GM18868 (cell line): ENCODE measurements at regions not wholly inside any gene's neighbourhood (a gene's known extent, or its start where the extent isn't known, plus 50 kb on each side); places are given as distances from the start of the nearest gene placed in this dataset.

Experiments used
- ATAC-seq: cut with Tn5 transposase; IDR thresholded peaks from one replicate; pipeline ENCODE4 v1.9.1; 2021; ENCODE audit warnings: mild to moderate bottlenecking, moderate library complexity; ENCODE audit not compliant: unreplicated experiment

DNA sequence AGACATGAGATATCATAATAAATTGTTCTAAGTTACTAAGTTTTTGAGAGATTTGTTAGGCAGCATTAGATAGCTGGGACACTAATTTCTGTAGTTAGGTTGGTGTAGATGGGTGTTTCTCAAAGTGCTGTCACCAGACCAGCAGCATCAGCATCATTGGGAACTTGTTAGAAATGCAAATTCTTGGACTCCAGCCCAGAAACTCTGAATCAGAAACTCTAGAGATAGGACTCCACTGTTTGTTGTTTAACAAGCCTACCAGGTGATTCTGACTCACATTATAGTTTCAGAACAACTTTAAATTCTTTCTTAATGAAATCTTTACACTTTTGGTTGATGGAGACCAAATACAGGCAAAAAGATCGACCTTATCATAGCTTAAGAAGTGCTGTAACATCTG is 173.7 kb downstream of the PABPC4L start:
- ATAC-seq, result peak; percentile 75

DNA sequence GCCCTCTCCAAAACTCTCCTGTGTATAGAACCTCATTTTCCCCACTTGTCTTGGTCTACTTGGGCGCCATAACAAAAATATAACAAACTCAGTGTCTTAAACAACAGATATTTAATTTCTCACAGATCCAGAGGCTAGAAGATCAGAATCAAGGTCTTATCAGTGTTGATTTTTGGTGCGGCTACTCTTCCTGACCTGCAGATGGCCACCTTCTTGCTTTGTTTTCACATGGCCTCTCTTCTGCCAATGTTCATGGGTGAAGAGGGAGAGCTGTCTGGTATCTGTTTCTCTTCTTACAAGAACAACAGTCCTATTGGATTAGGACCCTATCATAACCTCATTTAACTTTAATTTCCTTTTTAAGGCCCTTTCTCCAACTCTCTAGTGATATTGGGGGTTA is 177.3 kb downstream of the PABPC4L start:
- ATAC-seq, result no peak

DNA sequence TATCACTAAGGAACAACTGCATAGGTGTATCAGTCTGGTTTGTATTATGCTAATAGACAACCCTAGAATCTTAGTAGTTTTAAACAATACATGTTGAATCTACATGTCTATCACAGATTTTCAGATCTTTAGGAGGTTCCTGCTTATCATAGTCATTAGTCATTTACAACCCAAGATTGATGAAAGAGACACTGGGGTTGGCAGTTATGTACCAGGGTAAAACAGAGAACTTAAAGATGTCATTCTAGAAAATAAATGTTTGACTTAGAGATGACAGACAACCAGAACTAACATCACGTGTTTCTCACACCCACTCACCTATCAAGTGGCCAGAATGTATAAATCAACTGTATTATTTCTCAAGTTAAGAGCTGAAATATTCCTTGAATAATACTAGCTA is 181.9 kb downstream of the PABPC4L start:
- ATAC-seq, result no peak

DNA sequence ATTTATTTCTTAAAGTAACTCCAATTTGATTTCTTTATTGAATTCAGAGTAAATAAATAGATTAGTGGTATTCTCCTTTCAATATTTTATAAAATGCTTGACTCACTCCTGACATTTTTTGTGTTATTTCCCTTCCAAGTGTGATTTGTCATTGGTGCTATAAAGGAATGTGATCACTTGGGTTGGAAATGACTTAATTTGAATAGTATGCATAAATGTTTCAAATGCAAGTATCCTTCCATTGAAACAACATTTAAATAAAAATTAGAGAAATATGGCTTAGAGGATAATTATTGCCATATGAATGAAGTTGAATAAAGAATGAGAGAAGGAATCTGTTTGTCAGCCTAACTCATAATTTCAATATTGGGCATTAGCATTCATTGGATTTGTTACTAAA is 182.7 kb downstream of the PABPC4L start:
- no peak for ATAC-seq

DNA sequence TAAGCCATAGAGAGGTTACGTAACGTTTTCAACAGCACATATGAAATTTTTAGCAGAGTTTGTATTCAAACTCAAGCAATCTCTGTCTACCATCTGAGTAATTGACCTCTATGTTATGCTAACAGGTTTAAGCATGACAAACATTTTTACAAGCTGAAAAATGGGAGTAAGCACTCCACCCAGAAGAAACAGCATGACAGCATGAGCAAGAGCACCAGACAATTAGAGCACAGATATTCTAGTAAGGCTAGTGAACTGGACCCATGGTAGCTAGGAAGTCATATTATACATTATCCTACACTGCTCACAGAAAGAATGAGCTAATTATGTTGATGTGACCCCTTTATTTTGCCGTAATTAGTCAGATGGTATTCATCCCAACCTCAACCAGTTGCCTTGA is 200.5 kb downstream of the PABPC4L start:
- no peak for ATAC-seq

DNA sequence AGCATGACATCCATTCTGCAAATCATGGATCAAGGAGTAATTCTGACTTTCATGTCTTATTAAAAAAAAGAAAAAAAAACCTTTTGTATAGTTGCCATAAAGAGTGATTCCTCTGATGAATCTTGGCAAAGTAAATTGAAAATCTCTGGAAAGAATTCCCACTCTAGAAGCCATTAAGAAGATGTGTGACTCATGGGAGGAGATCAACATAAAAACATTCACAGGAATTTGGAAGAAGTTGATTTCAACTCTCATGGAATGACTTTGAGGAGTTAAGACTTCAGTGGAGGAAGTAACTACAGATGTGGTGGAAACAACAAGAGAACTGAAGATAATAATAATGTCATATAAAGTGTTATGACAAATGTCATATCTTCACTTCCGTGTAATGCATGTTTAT is 204.2 kb downstream of the PABPC4L start:
- no peak for ATAC-seq

DNA sequence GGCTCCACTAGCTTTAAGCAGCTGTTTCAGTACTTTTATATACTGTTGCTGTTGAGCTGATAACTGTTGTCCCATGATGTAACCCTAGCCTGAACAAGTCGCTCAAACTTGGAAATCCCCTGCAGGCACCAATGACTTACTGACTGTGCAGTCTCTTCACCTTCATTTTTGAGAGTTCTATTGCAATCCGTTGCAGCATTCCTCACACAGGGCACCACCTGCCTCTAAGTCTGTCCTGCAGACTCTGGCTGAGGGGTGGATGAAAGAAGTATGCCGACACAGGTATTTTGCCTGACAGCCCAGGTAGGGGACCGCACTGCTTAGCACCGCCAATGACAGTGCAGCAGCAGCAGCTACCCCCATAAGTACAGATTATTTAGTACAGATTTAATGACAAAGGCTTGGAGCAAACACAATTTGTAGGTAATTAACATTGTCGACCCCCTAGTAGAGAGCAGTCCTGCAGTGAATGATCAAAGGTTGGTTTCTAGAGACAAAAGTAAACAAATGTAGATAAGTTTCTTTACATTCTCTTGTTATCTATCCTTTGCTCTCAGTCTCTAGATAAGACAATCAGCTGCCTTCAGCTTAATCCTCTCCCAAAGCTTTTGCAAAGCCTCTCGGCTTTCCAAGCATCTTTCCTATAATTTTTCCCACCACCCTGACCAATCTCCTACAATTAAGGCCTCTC is 205.0 kb downstream of the PABPC4L start:
- no peak for ATAC-seq

DNA sequence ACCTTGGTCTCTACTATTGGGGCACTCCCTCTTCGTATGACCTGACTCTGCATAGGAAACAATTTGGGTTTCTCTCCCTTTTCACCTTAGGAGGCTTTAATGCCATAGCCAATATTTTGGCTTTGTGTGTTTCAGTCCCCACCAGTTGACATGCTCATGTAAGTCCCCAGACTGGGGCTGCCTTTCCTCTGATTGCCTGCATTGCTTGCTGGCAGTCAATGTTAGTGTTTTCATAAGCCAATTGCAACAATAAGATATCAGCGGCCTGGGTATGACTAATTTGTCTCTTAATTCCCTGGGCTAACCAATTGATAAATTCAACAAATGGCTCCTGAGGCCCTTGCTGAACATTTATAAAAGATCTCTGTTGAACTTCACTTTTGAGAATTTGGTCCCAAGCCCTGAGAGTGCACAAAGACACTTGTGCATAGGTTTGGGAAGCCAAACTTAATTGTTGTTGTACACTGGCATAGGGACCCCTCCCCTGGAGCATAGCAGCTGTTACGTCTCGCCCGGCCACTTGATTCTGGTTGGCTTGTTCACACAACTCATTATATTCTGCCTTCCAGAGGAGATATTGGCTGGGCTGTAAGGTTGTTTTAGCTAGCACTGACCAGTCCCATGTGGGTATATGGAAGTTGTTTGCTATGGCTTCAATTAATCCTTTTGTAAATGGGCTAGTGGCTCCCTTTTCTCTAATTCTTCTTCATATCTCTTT is 206.2 kb downstream of the PABPC4L start:
- no peak for ATAC-seq

DNA sequence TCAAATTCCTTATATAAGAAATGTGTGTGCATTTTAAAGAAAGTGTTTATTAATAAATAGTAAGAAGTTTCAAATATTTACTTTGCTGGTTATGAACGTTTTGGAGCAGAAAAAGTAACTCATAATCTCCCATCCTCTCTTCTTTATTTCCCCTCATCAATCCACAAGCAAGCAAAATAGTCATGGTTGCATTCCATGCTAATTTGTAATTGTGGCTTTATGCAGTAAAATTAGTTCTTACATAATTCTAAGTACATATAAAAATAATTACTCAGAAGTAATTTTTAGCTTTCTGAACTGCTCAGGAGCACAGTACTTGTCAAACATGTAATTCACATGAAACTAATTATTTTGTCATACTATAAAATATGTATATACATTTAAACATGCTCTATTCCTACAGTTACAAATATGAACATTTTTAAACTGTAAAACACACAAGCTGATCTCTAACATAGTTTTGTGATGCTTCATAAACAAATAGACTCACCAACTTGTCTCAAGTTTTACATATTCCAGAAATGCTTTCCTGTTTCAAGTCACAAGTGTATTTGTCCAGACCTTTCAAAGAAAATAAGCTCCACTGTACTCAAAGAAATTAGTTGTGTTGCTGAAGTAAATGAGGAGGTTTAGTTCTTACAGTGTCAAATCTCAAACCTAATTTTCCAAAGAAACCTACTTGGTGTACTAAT is 218.9 kb downstream of the PABPC4L start:
- ATAC-seq, result no peak

DNA sequence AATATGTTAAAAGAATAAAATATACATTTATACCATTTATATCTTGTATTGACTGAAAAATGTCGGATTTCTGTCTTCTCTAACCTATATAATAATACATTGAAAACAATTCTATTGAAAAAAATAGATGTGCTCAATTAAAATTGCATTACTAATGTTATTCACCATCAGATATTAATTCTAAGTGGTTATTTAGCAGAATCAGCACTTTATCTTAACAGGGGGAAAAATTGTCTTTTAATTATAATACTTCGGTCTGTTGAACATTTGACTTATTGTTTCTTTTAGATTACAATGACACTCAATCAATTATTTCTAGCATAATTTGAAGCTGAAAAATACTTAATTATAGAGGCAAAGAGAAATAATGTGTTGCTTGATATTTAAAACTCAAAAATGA is 220.3 kb downstream of the PABPC4L start:
- ATAC-seq, result no peak

DNA sequence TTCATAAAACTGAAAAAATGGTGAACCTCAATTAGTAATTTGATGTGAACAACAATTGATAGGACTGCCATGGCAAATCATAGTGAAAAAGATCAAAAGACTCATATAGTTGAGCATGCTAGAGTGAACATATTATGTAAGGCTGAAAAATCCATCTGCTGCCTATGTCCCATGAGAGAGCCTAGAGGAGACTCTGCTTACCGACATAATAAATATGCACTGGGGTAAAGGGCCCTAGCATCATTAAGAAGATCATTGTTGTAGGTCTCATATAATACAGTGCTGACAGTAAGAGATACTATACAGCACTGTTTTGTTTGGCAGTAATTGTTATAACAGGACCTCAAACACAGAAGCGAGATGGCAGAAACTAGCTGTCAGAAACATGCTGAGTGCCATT is 229.0 kb downstream of the PABPC4L start:
- no peak for ATAC-seq

DNA sequence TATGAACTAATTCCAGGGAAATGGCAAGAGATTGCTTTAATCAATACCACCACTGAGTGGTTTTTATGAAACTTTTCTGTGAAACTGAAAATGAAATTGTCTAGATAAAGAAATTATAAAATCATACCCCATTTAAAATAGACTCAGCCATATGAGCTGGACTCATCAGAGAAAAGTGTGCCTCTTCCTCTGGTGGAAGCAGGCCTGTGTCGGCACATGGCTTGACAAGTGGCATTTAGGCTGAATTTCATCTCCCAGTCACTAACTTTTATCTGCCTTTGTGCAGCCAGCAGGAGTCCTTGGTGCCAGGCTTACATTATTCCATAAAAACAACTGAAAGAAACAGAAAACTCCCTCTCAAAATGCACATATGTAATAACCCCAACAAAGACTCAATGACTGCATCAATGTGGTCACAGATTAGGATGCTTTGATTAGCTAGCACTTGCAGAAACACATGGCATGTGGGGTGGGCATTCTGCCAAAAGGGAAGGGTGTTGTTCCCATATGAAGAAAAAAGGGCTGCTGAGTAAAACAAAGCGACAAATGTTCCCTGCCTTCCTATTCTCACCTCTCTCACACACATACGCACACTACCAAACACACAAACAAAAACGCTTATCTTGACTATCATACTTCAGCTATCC is 232.3 kb downstream of the PABPC4L start:
- no peak for ATAC-seq

DNA sequence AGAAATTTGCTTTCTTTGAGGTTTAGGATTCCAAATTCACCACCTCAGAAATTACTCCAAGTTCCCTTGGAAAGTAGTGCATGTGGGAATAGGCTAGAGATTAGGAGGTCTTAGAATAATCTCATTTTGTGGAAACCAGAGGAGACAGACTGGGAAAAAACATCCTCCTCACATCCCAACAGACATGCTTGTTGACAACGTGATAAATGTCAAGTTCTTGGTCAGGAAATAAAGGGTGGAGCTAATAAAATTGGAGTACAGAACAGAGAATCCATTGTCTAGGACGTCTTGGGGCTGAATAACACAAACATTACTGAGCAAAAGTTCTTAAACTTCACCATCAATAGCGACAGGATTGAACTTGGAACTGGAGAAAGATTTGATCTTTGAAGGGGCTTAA is 233.4 kb downstream of the PABPC4L start:
- ATAC-seq, result no peak

DNA sequence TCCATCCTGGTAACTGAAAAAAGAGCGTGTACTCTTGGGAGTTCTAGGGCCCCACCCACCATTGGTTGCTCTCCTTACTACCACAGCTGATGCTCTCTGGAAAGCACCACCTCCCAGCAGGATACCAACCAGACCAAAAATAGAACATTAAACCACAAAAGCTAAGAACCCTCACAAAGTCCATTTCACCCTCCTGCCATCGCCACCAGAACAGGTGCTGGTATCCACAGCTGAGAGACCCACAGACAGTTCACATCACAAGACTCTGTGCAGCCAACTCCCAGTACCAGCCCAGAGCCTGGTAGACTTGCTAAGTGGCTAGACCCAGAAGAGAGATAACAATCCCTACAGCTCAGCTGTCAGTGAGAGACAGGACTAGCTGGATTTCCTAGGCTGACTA is 240.6 kb downstream of the PABPC4L start:
- ATAC-seq, result no peak

DNA sequence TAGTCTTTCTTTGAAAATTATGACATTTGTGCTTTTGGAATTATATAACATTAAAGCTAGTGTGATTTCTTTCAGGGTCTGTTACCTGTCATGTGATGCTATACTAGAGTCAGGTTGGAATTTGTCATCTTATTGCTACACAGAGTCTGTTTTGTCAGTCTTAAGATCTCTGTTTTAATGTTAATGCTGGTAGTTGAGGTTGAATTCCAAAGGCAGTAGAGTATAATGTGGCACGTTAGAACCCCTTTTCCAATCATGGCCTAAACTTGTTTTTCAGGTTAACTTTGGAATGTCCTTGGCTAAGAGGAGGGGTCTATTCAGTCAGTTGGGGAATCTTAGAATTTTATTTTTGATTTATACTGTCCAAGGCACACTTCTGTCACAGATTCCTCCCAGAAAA is 258.5 kb downstream of the PABPC4L start:
- no peak for ATAC-seq

DNA sequence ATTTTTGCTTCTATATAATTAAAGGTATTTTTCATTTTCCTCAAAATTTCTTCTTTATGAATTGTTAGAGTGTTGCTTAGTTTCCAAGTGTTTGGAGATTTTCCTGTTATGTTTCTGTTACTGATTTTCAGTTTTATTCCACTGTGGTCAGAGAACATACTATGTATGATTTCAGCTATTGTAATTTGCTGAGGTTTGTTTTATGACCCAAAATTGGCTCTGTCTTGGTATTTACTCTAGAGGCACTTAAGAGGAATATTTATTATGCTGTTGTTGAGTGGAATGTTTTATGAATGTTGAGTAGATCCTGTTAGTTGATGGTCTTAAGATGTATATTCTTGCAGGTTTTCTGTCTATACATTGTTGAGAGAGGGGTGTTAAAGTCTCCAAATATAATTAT is 263.5 kb downstream of the PABPC4L start:
- ATAC-seq, result no peak

DNA sequence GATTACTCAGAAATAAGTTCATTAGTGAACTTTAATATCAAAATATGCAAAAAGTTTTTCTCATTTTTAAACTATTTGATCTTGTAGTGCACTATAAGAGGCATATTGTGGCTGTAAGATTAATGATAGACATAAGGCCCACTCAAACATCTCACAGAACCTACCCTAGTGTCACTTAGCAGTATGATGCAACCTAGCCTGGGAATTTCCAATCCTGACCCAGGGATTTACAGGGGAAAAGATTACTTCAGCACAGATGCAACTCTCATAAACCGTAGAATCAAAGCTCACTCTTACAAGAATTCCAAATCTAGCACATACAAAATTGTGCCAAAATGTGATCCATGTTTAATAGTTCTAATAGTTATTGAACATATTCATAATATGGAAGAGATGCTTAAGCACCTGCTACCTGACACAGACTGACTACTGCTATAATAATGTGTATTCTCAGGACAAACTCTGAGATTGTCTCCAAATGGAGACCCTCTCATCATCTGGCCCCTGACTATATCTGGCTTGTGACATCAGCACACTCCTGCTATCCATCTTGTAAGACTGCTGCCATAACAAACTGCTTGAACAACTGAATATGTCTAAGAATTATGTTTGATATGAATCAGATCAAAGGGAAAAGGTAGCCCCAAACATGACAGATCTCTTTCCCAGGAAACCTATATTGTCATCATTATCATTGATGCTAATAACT is 271.9 kb downstream of the PABPC4L start:
- no peak for ATAC-seq

DNA sequence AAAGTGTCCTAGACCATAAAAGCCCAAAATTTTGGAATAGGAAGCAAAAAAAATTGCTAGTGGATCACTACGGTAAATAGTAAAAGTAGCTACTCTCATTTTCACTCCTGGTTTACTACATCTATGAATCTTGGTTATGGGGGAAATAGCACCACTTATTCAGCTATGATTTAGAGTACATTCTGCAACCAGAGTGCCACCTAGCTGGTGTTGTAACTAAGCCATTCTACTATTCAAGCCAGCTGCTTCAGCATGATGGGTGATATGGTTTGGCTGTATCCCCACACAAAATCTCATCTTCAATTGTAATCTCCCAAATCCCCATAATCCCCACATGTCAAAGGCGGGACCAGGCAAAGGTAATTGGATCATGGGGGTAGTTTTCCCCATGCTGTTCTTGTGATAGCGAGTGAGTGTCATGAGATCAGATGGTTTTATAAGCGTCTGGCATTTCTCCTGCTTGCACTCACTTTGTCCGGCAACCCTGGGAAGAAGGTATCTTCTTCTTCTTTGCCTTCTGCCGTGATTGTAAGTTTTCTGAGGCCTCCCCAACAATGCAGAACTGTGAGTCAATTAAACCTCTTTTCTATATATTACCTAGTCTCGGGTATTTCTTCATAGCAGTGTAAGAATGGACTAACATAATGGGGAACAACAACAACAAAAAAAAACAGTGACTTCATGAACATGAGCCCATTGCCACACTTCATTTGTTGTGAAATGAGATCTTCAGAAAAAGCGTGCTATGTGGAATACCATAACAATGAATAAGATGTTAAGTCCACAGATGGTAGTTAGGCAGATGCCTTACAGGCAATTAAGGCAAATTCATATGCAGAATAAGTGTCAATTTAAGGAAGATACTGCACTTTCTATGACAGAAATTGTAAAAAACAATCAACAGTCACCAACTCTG is 280.1 kb downstream of the PABPC4L start:
- no peak for ATAC-seq

DNA sequence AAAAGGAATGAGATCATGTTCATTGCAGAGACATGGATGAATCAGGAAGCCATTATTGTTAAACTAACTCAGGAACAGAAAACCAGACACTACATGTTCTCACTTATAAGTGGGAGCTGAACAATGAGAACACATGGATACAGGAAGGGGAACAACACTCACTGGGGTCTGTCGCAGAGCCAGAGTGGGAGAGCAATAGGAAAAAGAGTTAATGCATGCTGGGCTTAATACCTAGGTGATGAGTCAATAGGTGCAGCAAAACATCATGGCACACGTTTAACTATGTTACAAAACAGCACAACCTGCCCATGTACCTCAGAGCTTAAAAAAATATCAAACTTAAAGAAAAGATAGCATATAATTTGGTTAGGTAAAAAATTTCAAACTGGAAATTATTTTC is 281.4 kb downstream of the PABPC4L start:
- ATAC-seq, result no peak

DNA sequence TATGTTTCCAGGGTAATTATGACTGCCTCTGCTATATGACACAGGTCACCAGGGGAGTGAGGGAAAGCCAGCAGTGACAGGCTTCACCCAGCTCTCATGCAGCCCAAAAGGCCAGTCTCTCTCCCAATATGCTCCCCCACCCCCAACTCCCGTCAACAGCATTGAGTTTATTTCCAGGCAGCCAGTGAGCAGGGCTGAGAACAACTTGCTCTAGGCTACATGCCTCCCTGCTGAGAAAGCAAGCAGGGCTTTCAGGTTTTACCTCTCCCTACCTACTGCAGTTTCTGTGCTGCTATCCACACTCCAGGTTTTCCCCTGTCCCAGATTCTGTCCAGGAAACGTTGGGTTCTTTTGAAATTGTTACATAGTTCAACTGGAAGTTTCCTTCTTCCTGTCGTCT is 291.4 kb downstream of the PABPC4L start:
- ATAC-seq, result no peak
